Gastroesophageal sphincter (tissue), 3 donors: ENCODE measurements at regions not wholly inside any gene's neighbourhood (a gene's known extent, or its start where the extent isn't known, plus 50 kb on each side); places are given as distances from the start of the nearest gene placed in this dataset.

Experiments
- CTCF ChIP-seq, 4 experiments: fragments of 200-600 bp in 2 of 4; fragments of 450-650 bp in 2 of 4; sonication (generic) in 1 of 4; IDR thresholded peaks; one replicate each; pipeline ENCODE4 v1.5.1; 2017 to 2019; ENCODE audit warnings: antibody characterized with exemption in 4 of 4, mild to moderate bottlenecking in 2 of 4, moderate library complexity in 2 of 4
- POLR2A ChIP-seq, 2 donors: fragments of 450-650 bp; IDR thresholded peaks; one replicate each; pipeline ENCODE4 v1.6.1; 2017; ENCODE audit warnings: antibody characterized with exemption in 2 of 2, mild to moderate bottlenecking in 2 of 2, moderate library complexity in 1 of 2

DNA sequence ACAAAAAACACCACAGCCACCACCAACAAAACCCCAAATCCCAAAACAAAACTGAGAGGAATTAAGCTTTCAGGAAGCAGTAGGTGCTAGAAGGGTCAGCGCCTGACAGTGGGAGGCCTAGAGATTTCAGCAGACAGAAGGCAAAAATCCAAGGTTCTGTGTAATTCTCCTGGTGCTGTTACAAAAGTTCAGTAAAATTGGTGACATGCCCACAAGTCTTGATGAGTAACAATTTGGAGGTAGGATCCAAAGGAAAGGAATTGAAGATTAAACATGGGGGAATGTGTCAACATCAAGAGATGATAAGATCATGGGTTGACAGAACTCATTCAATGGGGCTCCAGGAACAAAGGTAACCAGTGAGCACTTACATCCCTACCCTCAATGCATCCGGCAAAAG, 653.8 kb upstream of the CPEB2 start:
- TF ChIP-seq CTCF (IDR thresholded peaks at IDR 0.05): no peak
- no peak for TF ChIP-seq POLR2A (IDR thresholded peaks at IDR 0.05)
